DMS53 treated with DMSO at 0.1 percent for 48 hours (cell line): ENCODE measurements at regions not wholly inside any gene's neighbourhood (a gene's known extent, or its start where the extent isn't known, plus 50 kb on each side); places are given as distances from the start of the nearest gene placed in this dataset.
"Not testable (repeated sequence)": the region's sequence is repeated elsewhere in the genome, so short reads cannot be mapped to it uniquely, and the experiment has no call there.

Experiments used
- DNase-seq: peaks from one replicate; lab custom pipeline; 2025; ENCODE audit not compliant: unreplicated experiment; lab: John Stamatoyannopoulos, UW

DNA sequence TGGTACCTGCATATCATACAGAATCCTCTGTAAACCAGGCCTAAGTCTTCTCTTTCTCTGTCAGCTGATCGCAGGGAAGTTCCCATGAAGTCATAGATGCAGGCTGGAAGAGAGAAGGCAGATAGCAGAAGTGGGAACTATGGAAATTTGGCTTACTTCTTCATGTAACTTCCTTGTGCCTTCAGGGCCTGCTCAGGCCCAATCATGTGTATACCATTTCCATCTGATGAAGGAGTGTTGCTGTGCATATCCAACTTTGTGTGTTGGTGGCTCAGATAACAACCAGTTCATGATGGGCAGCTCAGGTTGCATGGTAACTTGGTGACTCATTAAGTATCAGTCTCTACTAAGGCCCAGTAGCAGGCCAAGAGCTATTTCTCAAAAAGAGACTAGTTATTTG, 53.1 kb upstream of the CEP295 start:
- peak; percentile 16 for DNase-seq

GRCh38 chr11:93606721-93607120, 54.8 kb upstream of the CEP295 start:
- DNase-seq = no peak

GRCh38 chr11:93606314-93606713, 55.2 kb upstream of the CEP295 start:
- no peak for DNase-seq

GRCh38 chr11:93605642-93606041, 55.8 kb upstream of the CEP295 start:
- no peak for DNase-seq

DNA sequence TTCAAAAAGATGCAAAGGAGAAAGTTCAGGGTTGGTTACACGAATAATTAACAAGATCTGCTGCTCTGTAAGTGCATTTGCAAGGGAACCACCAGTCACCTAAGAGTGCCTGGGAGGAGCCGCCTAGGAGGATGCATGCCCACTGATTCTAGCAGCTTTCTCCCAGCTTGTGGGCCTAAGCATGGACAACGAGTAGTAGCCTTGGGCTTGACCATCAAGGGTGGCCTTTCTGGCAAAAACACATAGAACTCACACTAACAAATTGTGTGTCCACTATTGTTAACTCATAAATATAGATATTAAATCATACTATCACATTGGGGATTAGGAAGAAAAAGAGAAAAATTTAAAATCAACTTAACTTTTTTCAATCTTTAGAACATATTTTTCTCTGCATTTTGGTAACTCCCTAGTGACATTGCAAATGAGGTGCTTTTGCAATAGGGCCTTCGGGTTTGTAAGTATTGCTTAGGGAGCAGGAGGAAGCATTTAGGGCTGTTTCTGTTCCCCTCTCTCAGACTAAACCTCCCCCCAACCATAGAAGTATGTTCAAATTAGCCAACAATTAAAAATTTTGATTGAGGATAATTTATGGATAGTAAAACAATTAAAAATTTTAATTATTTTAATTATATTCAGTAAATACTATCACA, 57.3 kb upstream of the CEP295 start:
- DNase-seq = no peak

GRCh38 chr11:93603225-93604007, 58.1 kb upstream of the CEP295 start:
- DNase-seq = no peak

- DNase-seq = not testable (repeated sequence)
These were observed 53.0 kb upstream of the SMCO4 start for GRCh38 chr11:93596171-93596570.
